ENCODE measurements at regions not wholly inside any gene's neighbourhood (a gene's known extent, or its start where the extent isn't known, plus 50 kb on each side); places are given as distances from the start of the nearest gene placed in this dataset.

DNA sequence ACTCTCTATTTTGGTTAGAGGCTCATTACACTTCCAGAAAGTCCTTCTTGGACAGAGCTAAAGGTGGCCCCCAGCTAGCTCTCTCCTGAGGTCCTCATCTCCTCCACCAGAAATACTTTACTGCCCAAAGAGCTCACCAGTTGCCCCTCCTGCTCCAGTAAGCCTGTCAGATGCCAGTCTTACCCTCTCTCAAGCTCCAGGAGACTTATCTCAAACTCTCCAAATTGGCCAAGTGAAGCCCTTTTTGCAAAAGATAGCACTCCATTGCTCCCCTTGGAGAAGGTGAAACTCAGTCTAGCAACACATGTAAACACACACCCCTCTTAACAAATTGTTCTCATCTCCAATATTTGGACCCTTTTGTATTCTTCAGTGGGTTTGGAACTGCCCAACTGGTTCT, 128.5 kb downstream of the ZNF330 start:
- TF ChIP-seq, protein P1, sequence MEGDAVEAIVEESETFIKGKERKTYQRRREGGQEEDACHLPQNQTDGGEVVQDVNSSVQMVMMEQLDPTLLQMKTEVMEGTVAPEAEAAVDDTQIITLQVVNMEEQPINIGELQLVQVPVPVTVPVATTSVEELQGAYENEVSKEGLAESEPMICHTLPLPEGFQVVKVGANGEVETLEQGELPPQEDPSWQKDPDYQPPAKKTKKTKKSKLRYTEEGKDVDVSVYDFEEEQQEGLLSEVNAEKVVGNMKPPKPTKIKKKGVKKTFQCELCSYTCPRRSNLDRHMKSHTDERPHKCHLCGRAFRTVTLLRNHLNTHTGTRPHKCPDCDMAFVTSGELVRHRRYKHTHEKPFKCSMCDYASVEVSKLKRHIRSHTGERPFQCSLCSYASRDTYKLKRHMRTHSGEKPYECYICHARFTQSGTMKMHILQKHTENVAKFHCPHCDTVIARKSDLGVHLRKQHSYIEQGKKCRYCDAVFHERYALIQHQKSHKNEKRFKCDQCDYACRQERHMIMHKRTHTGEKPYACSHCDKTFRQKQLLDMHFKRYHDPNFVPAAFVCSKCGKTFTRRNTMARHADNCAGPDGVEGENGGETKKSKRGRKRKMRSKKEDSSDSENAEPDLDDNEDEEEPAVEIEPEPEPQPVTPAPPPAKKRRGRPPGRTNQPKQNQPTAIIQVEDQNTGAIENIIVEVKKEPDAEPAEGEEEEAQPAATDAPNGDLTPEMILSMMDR (IDR thresholded peaks at IDR 0.05; ENCODE audit: insufficient read depth, low read depth, low read length), result no peak
- TF ChIP-seq EZH2 (IDR thresholded peaks at IDR 0.05; ENCODE audit: insufficient read depth, low read length), result no peak
